ENCODE measurements at regions not wholly inside any gene's neighbourhood (a gene's known extent, or its start where the extent isn't known, plus 50 kb on each side); places are given as distances from the start of the nearest gene placed in this dataset.
A peak's percentile ranks its signal among the peaks of the same experiment; 100 is the strongest.

GRCh38 chr9:108475813-108476212 lies 380.0 kb downstream of the ACTL7B start:
- Mint-ChIP-seq H3K9me3 (ENCODE audit: low read depth, unreplicated experiment) (no peaks in the 10 kb centered on the region), H3K27me3 (ENCODE audit: unreplicated experiment) (no peaks in the 10 kb centered on the region)
- intact Hi-C loops (cut with micrococcal nuclease; ENCODE audit: unreplicated experiment) = loop anchor here (10.0 kb wide), 1 partner anchor 79 kb away; no protein-coding TSS in a partner anchor

GRCh38 chr9:108474356-108474755 lies 381.4 kb downstream of the ACTL7B start:
- Mint-ChIP-seq H3K27me3 (ENCODE audit: unreplicated experiment) (no peaks in the 10 kb centered on the region), H3K27ac (ENCODE audit: unreplicated experiment) (no peak overlapping the region), H3K4me3 (ENCODE audit: low read depth, unreplicated experiment) (no peak overlapping the region), H3K36me3 (ENCODE audit: insufficient read depth, unreplicated experiment) (no peaks in the 10 kb centered on the region), H3K4me1 (ENCODE audit: low read depth, unreplicated experiment) (peaks cover 18% of the 10 kb centered on the region), H3K9me3 (ENCODE audit: low read depth, unreplicated experiment) (no peaks in the 10 kb centered on the region)
- intact Hi-C loops (cut with micrococcal nuclease; ENCODE audit: unreplicated experiment) = loop anchor here (10.0 kb wide), 1 partner anchor 80 kb away; no protein-coding TSS in a partner anchor
- DNase-seq = no peak
- no TSS peak for BruUV-seq (replicated peaks)
- CTCF ChIA-PET = interaction anchor here (0.5 to 0.9 kb wide), 2 partner anchors 12 to 430 kb away, joined by 3 to 4 read pairs; no protein-coding TSS in a partner anchor
- TF ChIP-seq CTCF (IDR thresholded peaks at IDR 0.05; ENCODE audit: unreplicated experiment) = no peak

More at GRCh38 chr9:108475813-108476212, 380.0 kb downstream of the ACTL7B start:
- no peak for DNase-seq
- H3K27ac Mint-ChIP-seq (ENCODE audit: unreplicated experiment) = no peak overlapping the region
- BruUV-seq (replicated peaks) = no TSS peak
- CTCF ChIA-PET = no interaction called here
- H3K4me3 Mint-ChIP-seq (ENCODE audit: low read depth, unreplicated experiment) = no peak overlapping the region
- TF ChIP-seq CTCF (IDR thresholded peaks at IDR 0.05; ENCODE audit: unreplicated experiment) = no peak
- peaks cover 12% of the 10 kb centered on the region for H3K4me1 Mint-ChIP-seq (ENCODE audit: low read depth, unreplicated experiment)
- no peaks in the 10 kb centered on the region for H3K36me3 Mint-ChIP-seq (ENCODE audit: insufficient read depth, unreplicated experiment)

GRCh38 chr9:108473209-108474112 lies 382.3 kb downstream of the ACTL7B start:
- no TSS peak for BruUV-seq (replicated peaks)
- intact Hi-C loops (cut with micrococcal nuclease; ENCODE audit: unreplicated experiment) = loop anchor here (10.0 kb wide), 1 partner anchor 81 kb away; no protein-coding TSS in a partner anchor
- CTCF ChIA-PET = interaction anchor here (0.6 to 0.9 kb wide), 2 partner anchors 12 to 1702 kb away, joined by 3 read pairs; no protein-coding TSS in a partner anchor
- H3K27me3 Mint-ChIP-seq (ENCODE audit: unreplicated experiment) = no peaks in the 10 kb centered on the region
- H3K4me1 Mint-ChIP-seq (ENCODE audit: low read depth, unreplicated experiment) = peaks cover 23% of the 10 kb centered on the region
- no peak for TF ChIP-seq CTCF (IDR thresholded peaks at IDR 0.05; ENCODE audit: unreplicated experiment)
- no peak overlapping the region for H3K4me3 Mint-ChIP-seq (ENCODE audit: low read depth, unreplicated experiment)
- H3K36me3 Mint-ChIP-seq (ENCODE audit: insufficient read depth, unreplicated experiment) = no peaks in the 10 kb centered on the region
- no peaks in the 10 kb centered on the region for H3K9me3 Mint-ChIP-seq (ENCODE audit: low read depth, unreplicated experiment)
- peak overlapping the region; percentile 38 for H3K27ac Mint-ChIP-seq (ENCODE audit: unreplicated experiment)
- DNase-seq = no peak

GRCh38 chr9:108469654-108470053 lies 386.1 kb downstream of the ACTL7B start:
- Mint-ChIP-seq H3K9me3 (ENCODE audit: low read depth, unreplicated experiment) (no peaks in the 10 kb centered on the region), H3K36me3 (ENCODE audit: insufficient read depth, unreplicated experiment) (no peaks in the 10 kb centered on the region), H3K27ac (ENCODE audit: unreplicated experiment) (peak overlapping the region; percentile 9), H3K27me3 (ENCODE audit: unreplicated experiment) (no peaks in the 10 kb centered on the region), H3K4me3 (ENCODE audit: low read depth, unreplicated experiment) (no peak overlapping the region), H3K4me1 (ENCODE audit: low read depth, unreplicated experiment) (peaks cover 32% of the 10 kb centered on the region)
- DNase-seq = no peak
- CTCF ChIA-PET = no interaction called here
- BruUV-seq (replicated peaks) = no TSS peak
- no peak for TF ChIP-seq CTCF (IDR thresholded peaks at IDR 0.05; ENCODE audit: unreplicated experiment)
- intact Hi-C loops (cut with micrococcal nuclease; ENCODE audit: unreplicated experiment) = loop anchor here (10.0 kb wide), 1 partner anchor 85 kb away; no protein-coding TSS in a partner anchor
